HG03025 (cell line): ENCODE measurements at regions not wholly inside any gene's neighbourhood (a gene's known extent, or its start where the extent isn't known, plus 50 kb on each side); places are given as distances from the start of the nearest gene placed in this dataset.

Experiments
- ATAC-seq: cut with Tn5 transposase; IDR thresholded peaks from one replicate; pipeline ENCODE4 v1.9.1; 2021; ENCODE audit warnings: mild to moderate bottlenecking, moderate library complexity; ENCODE audit not compliant: unreplicated experiment, low FRiP score

GRCh38 chr3:22288756-22289155, 537.7 kb upstream of the ZNF385D start:
- no peak for ATAC-seq

- ATAC-seq = no peak
Measured at GRCh38 chr3:22292681-22293080, 541.7 kb upstream of the ZNF385D start.

- ATAC-seq = no peak
Measured at GRCh38 chr3:22296601-22297000, 545.6 kb upstream of the ZNF385D start.

- ATAC-seq = no peak
Measured at GRCh38 chr3:22297436-22297835, 546.4 kb upstream of the ZNF385D start.

GRCh38 chr3:22306454-22306853, 555.4 kb upstream of the ZNF385D start:
- ATAC-seq = no peak

- ATAC-seq = no peak
Measured at GRCh38 chr3:22308871-22309270, 557.9 kb upstream of the ZNF385D start.

GRCh38 chr3:22315925-22316324, 564.9 kb upstream of the ZNF385D start:
- ATAC-seq = no peak

- ATAC-seq = no peak
Measured at GRCh38 chr3:22318325-22318724, 567.3 kb upstream of the ZNF385D start.

- ATAC-seq = no peak
Measured at GRCh38 chr3:22319446-22319845, 568.4 kb upstream of the ZNF385D start.

GRCh38 chr3:22322861-22323260, 571.9 kb upstream of the ZNF385D start:
- no peak for ATAC-seq

- ATAC-seq = no peak
Measured at GRCh38 chr3:22326305-22326704, 575.3 kb upstream of the ZNF385D start.

GRCh38 chr3:22334996-22335395, 584.0 kb upstream of the ZNF385D start:
- ATAC-seq = no peak

- no peak for ATAC-seq
Measured at GRCh38 chr3:22349215-22349851, 598.3 kb upstream of the ZNF385D start.

- no peak for ATAC-seq
Measured at GRCh38 chr3:22351806-22352205, 600.8 kb upstream of the ZNF385D start.

GRCh38 chr3:22353126-22353525, 602.1 kb upstream of the ZNF385D start:
- no peak for ATAC-seq

- no peak for ATAC-seq
Measured at GRCh38 chr3:22358334-22358733, 607.3 kb upstream of the ZNF385D start.

- no peak for ATAC-seq
Measured at GRCh38 chr3:22360164-22360563, 609.2 kb upstream of the ZNF385D start.

GRCh38 chr3:22360970-22361369, 610.0 kb upstream of the ZNF385D start:
- ATAC-seq = no peak

GRCh38 chr3:22361521-22361920, 610.5 kb upstream of the ZNF385D start:
- no peak for ATAC-seq

- ATAC-seq = no peak
Measured at GRCh38 chr3:22364851-22365250, 613.8 kb upstream of the ZNF385D start.

GRCh38 chr3:22366781-22367180, 615.8 kb upstream of the ZNF385D start:
- ATAC-seq = no peak

- no peak for ATAC-seq
Measured at GRCh38 chr3:22371036-22371435, 620.0 kb upstream of the ZNF385D start.
